Amniotic stem cell (primary cell): ENCODE measurements at regions not wholly inside any gene's neighbourhood (a gene's known extent, or its start where the extent isn't known, plus 50 kb on each side); places are given as distances from the start of the nearest gene placed in this dataset.
A peak's percentile ranks its signal among the peaks of the same experiment; 100 is the strongest.
"Not testable (repeated sequence)": the region's sequence is repeated elsewhere in the genome, so short reads cannot be mapped to it uniquely, and the experiment has no call there.

Experiments
- DNase-seq: peaks from one replicate; lab custom pipeline; 2025; lab: John Stamatoyannopoulos, UW

DNA sequence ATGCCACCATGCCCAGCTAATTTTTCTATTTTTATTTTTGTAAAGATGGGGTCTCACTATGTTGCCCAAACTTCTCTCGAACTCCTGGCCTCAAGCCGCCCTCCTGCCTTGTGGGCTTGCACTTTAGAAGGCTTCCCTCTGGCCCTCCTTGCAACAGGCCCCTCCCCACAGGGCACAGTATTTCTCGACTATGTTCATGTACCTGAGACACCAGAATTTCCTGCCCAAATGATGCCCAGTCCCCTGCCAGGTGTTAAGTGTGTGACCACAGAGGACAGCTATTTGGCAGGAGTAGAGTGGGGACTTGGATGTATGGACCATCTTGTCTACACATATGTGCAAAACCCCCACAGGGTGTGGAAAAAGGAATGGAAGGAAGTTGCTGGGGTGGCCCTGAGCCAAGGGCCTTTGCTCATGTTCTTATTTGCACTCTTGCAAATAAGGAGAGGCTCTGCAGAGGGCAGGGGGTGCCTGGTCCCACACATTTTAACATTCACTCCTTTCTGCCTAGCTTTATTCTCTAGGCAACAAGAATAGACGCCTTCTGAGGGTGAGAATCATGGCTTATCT is 168.4 kb upstream of the PODXL start:
- DNase-seq: no peak

- no peak for DNase-seq
Observed at GRCh38 chr7:131723926-131724325, 167.5 kb upstream of the PODXL start.

- no peak for DNase-seq
Observed at GRCh38 chr7:131722371-131722770, 165.9 kb upstream of the PODXL start.

DNA sequence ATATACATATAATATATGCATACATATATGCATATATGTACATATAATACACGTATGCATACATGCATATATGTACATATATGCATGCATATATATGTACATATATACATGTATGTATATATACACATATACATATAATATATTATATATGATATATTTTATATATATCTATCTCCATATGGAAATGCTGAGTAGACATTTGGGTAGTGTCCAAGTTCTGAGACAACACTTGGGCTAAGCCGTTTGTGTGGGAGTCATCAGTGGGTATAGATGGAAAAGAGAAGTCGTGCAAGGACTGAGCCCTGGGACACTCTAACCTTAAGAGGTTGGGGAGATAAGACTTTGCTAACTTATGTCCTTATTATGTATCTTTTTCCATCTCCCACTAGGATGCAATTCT is 165.2 kb upstream of the PODXL start:
- no peak for DNase-seq

DNA sequence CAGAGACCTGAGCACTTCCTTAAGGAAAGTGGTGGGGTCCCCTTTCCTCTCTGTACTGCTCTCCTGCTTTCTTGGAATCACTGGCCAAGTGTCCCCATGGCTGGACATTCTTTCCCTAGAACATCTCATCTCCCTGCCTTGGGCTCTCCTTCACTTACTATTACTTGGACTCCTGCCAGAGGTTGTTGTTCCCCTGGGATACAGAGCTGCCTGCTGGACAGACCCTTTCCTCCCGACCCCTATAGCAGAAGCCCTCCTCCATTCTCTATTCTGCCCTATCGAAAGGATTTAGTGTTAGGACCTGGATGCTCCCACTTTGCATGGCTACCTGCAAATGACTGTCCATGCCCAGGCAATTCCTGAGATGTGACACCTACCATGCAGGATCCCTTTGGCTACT is 164.3 kb upstream of the PODXL start:
- DNase-seq: no peak

DNA sequence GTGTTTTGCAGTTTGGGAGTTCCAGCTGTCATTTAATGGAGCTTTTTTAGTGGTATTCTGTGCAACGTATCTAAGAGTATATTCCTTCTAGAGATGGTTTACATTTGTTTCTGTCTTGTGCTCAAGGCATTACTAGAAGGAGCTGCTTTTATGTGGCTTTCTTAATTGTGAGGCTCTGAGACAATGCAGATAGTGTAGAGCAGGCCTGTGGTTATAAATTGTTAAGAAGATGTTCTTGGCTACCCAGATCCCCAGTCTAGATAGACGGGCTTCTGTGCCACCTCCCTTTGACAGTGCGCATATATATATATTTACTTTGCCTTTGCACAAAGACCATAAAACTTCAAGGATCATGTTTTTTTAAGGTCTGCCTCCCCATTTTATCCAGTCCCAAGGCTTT is 160.8 kb upstream of the PODXL start:
- no peak for DNase-seq

- DNase-seq: no peak
Observed at GRCh38 chr7:131699323-131699722, 142.9 kb upstream of the PODXL start.

DNA sequence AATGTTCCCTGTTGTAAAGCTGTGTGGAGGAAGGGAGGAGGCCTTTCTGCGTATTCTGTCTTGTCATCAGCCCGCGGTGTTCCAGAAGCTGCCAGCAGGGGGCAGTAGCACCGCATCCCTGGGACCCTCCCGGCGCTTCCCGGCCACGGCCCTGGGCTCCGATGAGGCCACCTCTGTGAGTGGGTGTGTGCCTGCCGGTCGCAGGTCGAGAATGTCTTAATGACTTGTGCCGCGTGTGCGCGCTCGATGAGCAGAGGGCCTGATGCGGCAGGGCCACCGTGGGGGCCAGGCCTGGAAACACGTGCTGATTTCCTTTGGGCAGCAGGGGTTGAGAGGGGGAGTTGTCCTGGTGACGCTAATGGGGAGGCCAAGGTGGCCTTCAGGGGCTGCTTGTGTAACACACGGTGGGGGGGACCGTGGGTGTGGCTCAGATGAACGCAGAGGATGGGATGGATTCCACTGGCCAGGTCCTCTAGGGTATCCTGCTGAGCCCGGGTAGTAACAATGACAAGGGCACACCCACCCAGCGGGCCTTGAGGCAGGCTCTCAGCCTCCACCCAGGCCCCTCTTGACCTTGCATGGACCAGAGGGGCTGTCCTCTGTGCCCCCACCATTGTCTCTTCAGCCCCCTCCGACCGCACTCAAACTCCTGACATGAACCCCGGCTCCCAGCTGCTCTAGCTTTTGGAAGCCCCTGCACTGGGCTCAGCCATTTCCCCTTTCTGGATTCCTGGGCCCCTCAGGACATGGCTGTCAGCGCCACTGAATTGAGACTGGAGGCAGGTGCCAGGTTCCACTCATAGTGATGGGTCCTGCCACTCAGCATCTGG is 135.9 kb upstream of the PODXL start:
- DNase-seq: no peak

GRCh38 chr7:131691454-131692130 is 135.2 kb upstream of the PODXL start:
- DNase-seq: no peak

DNA sequence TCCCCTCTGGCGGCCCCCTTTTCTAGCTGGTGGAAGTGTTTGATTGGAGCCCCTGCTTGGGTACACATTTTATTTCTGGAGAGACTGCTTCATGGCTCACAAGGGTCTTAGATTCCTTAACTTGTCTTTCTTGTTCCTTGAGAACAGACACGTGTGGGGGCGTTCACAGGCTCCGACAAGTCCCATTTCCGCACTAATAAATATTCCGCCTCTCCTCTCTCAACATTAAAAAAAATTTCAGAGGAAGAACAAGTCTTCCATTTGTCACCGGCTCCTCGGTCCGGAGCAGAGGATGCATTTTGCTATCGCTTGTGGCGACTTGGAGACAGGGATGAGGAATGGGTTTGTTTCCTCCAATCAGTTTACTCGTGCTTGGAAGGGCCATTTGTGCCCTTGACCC is 134.0 kb upstream of the PODXL start:
- no peak for DNase-seq

DNA sequence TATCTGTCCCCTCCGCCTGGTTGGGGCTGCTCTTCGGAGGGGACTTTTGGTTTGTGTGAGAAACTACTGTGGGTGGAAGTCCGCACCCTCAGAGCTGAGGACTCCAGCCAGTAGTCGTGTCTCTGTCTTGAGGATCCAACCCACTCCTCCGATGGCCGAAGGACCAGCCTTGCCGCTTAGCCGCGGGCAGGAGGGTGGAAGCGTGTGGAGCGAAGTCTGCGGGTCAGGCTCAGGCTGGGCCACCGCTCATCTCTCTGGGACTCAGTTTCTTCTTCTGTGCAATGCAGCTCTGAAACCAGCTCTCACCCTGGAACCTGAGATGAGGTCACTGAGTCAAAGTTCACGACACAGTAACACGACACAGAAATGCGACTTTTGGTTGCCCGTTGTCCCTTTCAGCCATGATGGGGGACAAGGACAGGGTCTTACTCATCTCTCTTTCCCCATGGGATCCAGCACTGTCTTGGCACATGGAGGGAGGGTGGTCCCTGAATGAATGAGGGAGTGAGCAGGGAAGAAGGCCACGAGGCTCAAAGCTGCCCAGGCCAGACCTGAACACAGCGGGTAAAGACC is 133.3 kb upstream of the PODXL start:
- DNase-seq: no peak

GRCh38 chr7:131688738-131689661 is 132.6 kb upstream of the PODXL start:
- peak; percentile 3 for DNase-seq

DNA sequence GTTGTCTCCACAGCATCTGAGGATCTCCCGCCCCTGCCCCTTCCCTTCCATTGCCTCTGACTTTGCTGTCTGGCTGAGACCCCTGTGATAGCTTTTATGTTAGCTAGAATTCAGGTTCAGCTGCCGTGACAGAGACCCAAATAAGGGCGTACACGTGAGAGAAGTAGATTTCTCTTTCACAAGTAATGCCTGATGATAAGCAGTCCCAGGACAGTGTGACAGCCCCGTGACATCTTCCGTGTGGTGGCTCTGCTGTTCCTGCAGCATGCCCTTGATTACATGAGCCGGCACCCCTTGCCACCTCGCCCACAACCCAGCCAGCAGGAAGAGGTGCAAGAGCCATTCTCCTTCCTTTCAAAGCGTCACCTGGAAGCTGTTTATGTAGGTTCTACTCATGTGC is 130.9 kb upstream of the PODXL start:
- no peak for DNase-seq

DNA sequence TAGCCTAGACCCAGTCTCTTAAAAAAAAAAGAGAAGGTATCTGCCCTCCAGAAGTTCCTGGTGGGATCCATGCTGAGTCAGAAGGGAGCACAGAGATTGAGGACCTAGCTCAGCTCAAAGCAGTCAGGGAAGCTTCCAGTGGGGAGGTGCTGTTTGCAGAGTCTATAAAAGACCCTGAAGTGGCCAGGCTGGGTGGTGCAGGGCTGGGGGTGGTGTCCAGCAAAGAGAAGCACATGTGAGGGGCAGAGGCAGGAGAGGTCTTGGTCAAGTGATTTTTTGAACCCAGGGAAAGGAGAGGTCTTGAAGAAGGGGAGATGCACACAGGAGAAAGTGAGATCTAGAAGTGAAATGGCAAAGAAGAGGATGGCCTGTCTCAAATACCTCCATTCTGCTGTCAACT is 130.4 kb upstream of the PODXL start:
- no peak for DNase-seq

GRCh38 chr7:131683536-131684125 is 127.2 kb upstream of the PODXL start:
- DNase-seq: no peak

DNA sequence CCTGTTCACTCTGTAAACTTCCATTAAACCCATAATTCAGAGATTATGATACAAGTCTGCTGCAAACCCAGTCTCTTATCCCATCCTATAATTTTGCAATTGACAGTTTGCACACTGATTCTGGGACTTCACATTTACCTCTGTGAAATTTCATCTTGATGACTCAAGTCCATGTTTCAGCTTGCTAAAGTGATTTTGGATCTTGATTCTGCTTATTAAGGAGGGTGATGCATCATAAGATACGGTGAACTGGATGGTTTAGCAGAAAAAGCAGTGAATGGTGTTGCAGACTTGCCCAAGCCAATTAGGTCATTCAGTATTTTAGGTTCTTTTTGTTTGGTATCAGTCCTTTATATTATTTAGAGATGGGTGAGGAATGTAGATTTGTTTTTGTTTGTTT is 125.5 kb upstream of the PODXL start:
- DNase-seq: no peak

DNA sequence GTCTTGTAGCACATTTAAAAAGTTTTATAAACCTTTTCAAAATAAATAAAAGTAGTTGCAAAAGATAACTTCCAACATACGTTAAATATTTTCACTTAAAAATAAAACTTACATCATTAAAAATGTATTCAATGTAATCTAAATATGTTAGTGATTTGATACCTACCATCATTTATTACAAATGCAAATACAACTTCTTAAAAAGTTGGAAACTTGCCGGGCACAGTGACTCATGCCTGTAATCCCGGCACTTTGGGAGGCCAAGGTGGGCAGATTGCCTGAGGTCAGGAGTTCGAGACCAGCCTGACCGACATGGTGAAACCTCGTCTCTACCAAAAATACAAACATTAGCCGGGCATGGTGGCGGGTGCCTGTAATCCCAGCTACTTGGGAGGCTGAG is 122.6 kb upstream of the PODXL start:
- not testable (repeated sequence) for DNase-seq

- not testable (repeated sequence) for DNase-seq
Observed at GRCh38 chr7:131676850-131677249, 120.4 kb upstream of the PODXL start.

GRCh38 chr7:131674131-131674530 is 117.7 kb upstream of the PODXL start:
- no peak for DNase-seq

GRCh38 chr7:131673576-131673975 is 117.1 kb upstream of the PODXL start:
- no peak for DNase-seq

GRCh38 chr7:131670406-131670805 is 114.0 kb upstream of the PODXL start:
- no peak for DNase-seq
